Spleen (tissue), 7 donors: ENCODE measurements at regions not wholly inside any gene's neighbourhood (a gene's known extent, or its start where the extent isn't known, plus 50 kb on each side); places are given as distances from the start of the nearest gene placed in this dataset.

Experiments used
- POLR2A ChIP-seq, 3 donors: fragments of 450-650 bp; IDR thresholded peaks; one replicate each; pipeline ENCODE4 v1.5.1; 2017; ENCODE audit warnings: antibody characterized with exemption in 3 of 3, mild to moderate bottlenecking in 1 of 3
- TF ChIP-seq, protein P1 (sequence below), 11 experiments: fragments of 200-600 bp in 7 of 11; fragments of 450-650 bp in 4 of 11; sonication (generic) in 4 of 11; IDR thresholded peaks in 8 of 11; conservative IDR thresholded peaks in 3 of 11; 1 replicate in 7 of 11; 2 replicates in 4 of 11; pipeline versions ENCODE4 v1.4.0 to v1.8.0; 2016 to 2021; ENCODE audit warnings: antibody characterized with exemption in 11 of 11, inconsistent platforms in 4 of 11, mild to moderate bottlenecking in 1 of 11
- donor health status: DM: no; HTN: no; CAD: no; lungs with moderate emphysema.
- donor health status: DM: no; HTN: no; CAD: no.
- donor health status: DM: no; HTN: no; CAD: no.

GRCh38 chr6:16033214-16033613 lies 95.7 kb upstream of the MYLIP start:
- TF ChIP-seq, protein P1, sequence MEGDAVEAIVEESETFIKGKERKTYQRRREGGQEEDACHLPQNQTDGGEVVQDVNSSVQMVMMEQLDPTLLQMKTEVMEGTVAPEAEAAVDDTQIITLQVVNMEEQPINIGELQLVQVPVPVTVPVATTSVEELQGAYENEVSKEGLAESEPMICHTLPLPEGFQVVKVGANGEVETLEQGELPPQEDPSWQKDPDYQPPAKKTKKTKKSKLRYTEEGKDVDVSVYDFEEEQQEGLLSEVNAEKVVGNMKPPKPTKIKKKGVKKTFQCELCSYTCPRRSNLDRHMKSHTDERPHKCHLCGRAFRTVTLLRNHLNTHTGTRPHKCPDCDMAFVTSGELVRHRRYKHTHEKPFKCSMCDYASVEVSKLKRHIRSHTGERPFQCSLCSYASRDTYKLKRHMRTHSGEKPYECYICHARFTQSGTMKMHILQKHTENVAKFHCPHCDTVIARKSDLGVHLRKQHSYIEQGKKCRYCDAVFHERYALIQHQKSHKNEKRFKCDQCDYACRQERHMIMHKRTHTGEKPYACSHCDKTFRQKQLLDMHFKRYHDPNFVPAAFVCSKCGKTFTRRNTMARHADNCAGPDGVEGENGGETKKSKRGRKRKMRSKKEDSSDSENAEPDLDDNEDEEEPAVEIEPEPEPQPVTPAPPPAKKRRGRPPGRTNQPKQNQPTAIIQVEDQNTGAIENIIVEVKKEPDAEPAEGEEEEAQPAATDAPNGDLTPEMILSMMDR (IDR thresholded peaks at IDR 0.05 in 8 of 11, conservative IDR thresholded peaks at IDR 0.05 in 3 of 11) = no peak
- TF ChIP-seq POLR2A (IDR thresholded peaks at IDR 0.05) = no peak
